ENCODE measurements at regions not wholly inside any gene's neighbourhood (a gene's known extent, or its start where the extent isn't known, plus 50 kb on each side); places are given as distances from the start of the nearest gene placed in this dataset.
"Not testable (repeated sequence)": the region's sequence is repeated elsewhere in the genome, so short reads cannot be mapped to it uniquely, and the experiment has no call there.

DNA sequence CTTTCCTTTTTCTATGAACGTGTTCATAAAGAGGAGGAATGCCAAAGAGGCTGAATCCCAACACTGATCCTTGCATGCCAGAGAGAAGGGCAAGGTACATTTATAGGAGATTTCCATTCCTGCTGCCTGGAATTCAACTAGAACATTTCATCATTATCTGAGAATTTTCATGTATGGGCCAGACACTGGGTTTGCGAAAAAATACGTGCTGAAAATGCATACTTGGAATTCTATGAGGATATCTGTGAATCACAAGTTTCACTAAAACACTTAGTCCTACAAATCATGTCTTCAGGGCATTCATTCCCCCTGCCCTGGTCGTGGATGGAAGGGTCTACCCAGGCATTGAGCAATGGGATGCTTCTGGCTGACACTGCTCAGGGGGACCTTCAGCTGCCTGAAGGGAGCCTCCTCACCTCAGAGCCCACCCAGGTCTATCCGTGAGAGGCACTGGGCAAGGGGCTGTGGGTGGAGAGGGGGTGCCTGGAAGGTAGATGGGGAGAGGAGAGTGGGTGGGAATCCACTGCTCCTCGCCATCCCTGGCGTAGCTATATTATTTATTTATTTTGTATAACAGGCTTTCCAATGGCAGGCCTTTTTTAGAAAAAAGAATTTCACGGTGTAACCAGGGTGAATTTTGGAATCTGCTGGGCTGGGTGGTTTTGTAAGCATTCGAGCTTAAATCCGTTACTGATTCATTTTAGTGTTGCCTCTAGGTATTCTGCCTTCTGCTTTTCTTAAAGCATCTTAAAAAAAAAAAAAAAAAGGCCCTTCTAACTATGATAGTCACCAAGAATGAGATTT lies 560.6 kb upstream of the ID2 start:
- no peak for DNase-seq (ENCODE audit: low read depth)

- DNase-seq (ENCODE audit: low read depth): no peak
Observed at GRCh38 chr2:8121826-8122513, 559.9 kb upstream of the ID2 start.

GRCh38 chr2:8122520-8122919 lies 559.3 kb upstream of the ID2 start:
- no peak for DNase-seq (ENCODE audit: low read depth)

DNA sequence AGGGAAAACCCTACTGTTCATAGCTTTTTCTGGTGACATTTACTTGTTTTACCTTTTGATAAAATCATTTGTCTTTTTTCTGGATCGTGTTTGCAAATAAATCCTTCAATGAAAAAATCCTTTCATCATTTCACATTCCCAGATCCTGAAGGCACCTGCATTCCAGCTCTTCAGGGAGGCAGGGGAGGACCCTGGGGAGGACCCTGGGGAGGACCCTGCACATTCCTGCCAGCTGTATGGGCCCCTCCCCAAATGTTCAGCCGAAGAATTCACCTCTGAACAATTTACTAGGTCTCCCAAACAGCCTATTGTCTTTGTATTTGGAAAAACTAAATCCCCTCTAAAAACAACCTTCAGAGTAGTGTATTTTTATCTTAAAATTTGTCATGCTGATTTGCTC lies 558.4 kb upstream of the ID2 start:
- DNase-seq (ENCODE audit: low read depth): no peak

DNA sequence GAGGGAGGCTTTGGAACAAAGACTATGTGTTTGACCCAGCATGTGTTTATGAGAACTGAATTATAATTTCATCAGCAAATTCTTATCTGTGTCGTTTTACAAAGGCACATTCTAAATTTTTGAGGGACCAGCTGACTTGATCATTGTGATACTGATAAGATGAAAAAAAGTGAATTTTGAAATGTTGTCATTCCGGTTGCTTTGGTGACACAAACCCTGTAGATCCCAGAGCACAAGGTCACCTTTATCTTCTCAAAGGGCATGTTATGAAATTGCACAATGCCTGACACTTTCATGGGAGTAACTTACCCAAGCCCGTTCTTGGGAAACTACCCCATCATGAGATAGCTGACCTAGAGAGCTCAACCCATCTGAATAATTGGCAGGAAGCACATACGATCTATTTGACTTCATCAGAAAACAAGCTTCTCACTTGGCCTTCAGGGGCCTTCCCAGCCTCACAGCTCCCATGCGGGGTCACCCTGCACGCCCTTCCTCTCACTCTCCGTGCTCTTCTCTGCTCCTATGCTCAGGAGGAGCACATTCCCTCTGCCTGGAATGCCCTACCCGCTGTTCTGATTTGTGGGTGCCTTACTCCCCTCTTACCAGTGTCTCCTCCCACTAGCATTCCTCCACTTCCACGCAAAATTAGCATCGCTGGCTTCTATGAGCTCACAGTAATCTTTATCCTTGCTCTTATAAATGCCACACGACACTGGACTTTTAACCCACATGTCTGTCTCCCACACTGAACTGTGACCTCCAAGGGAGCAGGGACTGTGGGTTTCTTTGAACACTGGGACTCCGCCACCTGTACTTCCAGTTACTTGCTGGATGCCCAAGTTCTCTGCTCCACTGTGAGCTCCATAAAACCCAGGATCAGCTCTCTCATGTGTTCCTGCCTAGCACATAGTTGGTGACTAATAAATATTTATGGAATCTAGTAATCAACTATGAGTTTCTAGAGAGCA lies 555.8 kb upstream of the ID2 start:
- no peak for DNase-seq (ENCODE audit: low read depth)

DNA sequence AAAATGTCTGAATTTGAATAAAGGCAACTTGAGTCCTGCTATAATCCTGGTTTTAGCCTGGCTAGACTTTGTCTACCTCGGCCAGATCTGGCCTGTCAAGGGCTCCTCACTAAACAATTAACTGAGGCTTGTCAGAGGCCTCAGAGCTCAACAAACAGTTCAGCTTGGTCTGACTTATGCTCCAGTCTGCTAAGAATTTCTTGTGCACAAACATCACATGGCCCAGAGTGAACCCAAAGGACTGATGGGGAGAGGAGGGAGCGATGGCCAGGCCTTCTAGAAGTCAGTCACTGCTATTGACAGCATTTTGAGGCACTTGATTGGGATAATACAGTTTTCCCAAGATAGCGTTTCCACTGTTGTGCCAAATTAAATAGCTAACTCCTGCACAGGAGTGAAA lies 555.1 kb upstream of the ID2 start:
- DNase-seq (ENCODE audit: low read depth): no peak

DNA sequence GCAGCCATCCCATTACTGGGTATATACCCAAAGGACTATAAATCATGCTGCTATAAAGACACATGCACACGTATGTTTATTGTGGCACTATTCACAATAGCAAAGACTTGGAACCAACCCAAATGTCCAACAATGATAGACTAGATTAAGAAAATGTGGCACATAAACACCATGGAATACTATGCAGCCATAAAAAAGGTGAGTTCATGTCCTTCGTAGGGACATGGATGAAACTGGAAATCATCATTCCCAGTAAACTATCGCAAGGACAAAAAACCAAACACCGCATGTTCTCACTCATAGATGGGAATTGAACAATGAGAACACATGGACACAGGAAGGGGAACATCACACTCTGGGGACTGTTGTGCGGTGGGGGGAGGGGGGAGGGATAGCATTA lies 550.4 kb upstream of the ID2 start:
- not testable (repeated sequence) for DNase-seq (ENCODE audit: low read depth)

- peak; percentile 40 for DNase-seq (ENCODE audit: low read depth)
Observed at GRCh38 chr2:8132351-8132831, 549.5 kb upstream of the ID2 start.

- DNase-seq (ENCODE audit: low read depth): no peak
Observed at GRCh38 chr2:8132879-8133278, 549.0 kb upstream of the ID2 start.

- DNase-seq (ENCODE audit: low read depth): no peak
Observed at GRCh38 chr2:8133363-8133762, 548.5 kb upstream of the ID2 start.

DNA sequence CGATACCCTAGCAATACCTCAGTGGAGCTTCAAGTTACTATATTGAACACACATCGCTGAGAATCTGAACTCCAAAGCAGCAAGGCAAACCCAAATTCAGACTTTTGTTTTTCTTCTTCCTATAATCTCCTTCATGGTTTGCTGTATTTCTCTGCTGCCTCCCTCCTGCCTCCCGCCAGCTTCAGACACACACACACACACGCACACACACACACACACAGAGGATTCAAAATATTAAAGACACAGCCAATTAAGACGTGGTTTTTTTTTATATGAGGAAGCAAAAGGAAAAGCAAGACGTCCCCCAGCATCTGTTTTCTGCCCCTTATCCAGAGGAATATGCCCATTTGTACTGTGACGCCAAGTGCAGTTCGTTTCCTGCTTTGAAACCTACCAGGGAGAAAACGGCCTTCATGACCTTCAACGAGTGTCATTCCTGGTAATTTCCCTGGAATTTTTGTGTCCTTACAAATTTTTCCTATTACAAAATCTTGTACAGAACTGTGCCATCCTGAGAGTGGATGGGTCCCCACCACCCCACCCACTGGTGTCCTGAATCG lies 547.9 kb upstream of the ID2 start:
- DNase-seq (ENCODE audit: low read depth): no peak

GRCh38 chr2:8134473-8134932 lies 547.4 kb upstream of the ID2 start:
- DNase-seq (ENCODE audit: low read depth): no peak

GRCh38 chr2:8134985-8135682 lies 546.7 kb upstream of the ID2 start:
- no peak for DNase-seq (ENCODE audit: low read depth)

DNA sequence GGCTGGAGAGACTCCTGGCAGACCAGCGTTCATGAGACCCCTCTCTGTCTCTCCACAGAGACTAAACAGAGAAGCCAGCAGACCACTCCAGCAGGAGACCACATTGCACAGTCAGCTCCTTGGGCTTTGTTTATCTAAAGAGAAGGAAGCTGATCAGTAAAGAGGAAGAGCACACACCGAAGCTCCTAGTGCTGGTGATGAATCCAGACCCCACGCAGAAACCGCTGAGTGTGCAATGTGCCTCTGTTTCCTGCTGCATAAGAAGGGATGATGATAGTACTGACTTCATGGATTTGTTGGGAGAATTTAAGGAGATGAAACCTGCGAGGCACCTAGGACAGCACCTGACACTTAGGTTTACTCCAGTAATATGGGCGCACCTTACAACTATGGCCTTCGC lies 544.1 kb upstream of the ID2 start:
- no peak for DNase-seq (ENCODE audit: low read depth)

DNA sequence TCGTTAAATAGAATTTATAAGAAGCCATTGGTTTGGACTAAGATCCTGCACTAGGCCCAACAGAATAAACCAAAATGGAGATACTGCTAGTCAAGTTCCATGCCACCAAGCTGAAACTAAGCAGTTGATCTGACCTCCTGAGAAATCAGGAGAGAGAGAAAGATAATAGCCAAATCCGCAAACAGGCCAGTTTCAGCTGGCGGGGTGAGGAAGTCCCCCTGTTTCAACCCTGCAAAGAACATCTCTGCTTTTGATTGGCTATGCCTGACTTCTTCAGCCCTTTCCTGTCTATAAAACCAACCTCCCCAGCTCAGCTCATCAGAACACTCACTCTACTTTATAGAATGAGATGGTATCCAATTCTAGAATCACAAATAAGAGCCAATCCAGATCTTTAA lies 543.3 kb upstream of the ID2 start:
- DNase-seq (ENCODE audit: low read depth): no peak

DNA sequence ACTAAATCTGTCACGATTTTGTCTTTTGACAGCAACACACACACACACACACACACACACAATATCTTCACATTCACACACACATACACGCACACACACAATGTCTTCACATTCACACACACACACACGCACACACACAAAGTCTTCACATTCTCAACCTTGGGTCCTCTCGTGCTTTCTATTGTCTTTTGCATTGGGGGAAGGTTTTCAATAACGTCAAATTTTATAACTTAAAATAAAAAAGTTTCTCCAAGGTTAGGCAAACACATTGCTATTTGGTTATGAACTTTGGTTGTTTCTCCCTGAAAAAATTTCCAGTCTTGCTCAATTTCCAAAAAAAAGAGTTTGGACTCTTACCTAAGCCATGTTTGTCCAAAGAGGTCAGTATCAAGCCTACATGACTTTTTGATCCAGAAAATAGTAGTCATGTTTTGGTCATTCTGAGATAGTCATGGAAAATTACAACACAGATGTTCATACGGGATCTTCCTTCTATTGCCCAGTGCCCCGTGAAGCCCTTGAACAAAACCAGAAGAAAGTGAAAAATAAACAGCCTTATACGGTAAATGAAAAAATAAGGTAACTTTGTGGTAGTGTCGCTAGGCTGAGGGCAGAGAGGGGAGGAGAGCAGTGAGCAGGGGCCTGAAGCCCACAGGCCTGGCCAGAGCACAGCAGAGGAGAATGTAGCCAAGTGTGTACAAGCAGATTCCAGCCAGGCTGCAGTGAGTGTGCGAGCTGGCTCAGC lies 542.8 kb upstream of the ID2 start:
- DNase-seq (ENCODE audit: low read depth): peak; percentile 86

DNA sequence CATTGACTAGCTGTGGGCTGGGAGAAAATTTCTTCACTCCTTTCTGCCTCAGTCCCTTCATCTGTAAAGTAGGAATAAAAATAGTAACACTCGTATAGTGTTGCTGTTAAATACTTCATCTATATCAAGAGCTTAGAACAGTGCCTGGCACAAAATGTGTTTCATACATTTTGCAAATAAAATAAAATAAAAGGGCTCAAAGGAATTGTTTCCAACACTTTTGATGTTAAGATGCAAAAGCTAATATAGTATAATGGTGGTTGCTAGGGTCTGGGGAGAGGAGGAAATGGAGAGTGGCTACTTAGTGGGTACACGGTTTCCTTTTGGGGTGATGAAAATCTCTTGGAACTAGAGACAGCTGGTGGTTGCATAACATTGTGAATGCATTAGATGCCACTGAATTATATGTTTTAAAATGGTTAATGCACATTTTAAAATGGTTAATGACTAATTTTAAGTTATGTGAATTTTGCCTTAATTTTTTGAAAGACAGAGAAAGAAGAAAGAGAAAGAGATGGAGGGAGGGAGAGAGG lies 542.1 kb upstream of the ID2 start:
- DNase-seq (ENCODE audit: low read depth): no peak

GRCh38 chr2:8141079-8141707 lies 540.7 kb upstream of the ID2 start:
- no peak for DNase-seq (ENCODE audit: low read depth)

DNA sequence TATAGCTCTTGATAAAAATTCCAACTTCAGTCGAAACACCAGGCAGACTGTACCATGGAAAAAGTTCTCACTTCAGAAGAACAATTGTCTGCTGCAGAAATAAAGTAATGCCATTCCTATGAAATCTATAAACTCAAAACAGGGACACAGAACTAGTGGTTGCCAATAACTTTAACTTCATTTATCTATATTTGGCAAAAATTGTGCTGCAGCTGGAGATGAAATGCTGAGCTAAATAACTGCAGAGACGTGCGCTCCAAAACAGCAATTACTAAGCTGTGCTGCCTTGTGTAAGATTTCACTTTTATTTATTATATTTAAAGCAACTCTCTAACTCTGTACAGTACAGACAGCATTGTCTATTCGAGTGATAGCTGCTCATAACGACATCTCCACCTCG lies 540.1 kb upstream of the ID2 start:
- no peak for DNase-seq (ENCODE audit: low read depth)

- DNase-seq (ENCODE audit: low read depth): no peak
Observed at GRCh38 chr2:8142461-8142860, 539.4 kb upstream of the ID2 start.

Data from stromal cell of bone marrow (primary cell).